Stimulated activated CD8-positive, alpha-beta memory T cell treated with anti-CD3 and anti-CD28 coated beads, Interleukin-15, amount 100 ng/mL, for 24 hours (primary cell): ENCODE measurements at regions not wholly inside any gene's neighbourhood (a gene's known extent, or its start where the extent isn't known, plus 50 kb on each side); places are given as distances from the start of the nearest gene placed in this dataset.

ENCODE experiments used
- DNase-seq: peaks from one replicate; pipeline ENCODE4 v3.0.0-alpha.2; 2020; ENCODE audit warnings: low read depth

- no peak for DNase-seq
Observed at GRCh38 chr17:5694551-5694950, 110.2 kb upstream of the NLRP1 start.

GRCh38 chr17:5695480-5695879, 111.2 kb upstream of the NLRP1 start:
- no peak for DNase-seq

GRCh38 chr17:5698959-5699358, 114.7 kb upstream of the NLRP1 start:
- DNase-seq: no peak

DNA sequence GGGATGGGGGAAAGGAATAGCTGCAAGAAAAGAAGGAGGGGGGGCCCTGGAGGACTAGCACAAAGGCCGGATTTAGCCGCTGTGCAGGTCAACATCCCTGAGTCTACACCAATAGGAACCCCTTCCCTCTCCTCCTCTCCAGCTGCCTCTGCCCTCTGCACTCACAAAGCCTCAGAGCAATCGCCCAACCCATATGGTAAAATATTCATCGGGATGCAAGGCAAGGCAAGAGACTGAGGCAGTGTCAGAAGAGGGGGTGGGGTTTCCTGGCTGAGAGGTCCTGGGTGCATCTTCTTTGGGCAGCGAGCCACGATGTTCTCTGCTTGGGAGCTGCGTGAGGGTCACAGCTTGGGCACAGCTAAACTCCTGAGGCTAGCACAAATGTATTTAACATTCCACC, 115.5 kb upstream of the NLRP1 start:
- DNase-seq: no peak

GRCh38 chr17:5700745-5701144, 116.4 kb upstream of the NLRP1 start:
- no peak for DNase-seq

- no peak for DNase-seq
Observed at GRCh38 chr17:5701381-5701780, 117.1 kb upstream of the NLRP1 start.

GRCh38 chr17:5702951-5703510, 118.7 kb upstream of the NLRP1 start:
- DNase-seq: no peak

GRCh38 chr17:5703736-5704135, 119.4 kb upstream of the NLRP1 start:
- no peak for DNase-seq

DNA sequence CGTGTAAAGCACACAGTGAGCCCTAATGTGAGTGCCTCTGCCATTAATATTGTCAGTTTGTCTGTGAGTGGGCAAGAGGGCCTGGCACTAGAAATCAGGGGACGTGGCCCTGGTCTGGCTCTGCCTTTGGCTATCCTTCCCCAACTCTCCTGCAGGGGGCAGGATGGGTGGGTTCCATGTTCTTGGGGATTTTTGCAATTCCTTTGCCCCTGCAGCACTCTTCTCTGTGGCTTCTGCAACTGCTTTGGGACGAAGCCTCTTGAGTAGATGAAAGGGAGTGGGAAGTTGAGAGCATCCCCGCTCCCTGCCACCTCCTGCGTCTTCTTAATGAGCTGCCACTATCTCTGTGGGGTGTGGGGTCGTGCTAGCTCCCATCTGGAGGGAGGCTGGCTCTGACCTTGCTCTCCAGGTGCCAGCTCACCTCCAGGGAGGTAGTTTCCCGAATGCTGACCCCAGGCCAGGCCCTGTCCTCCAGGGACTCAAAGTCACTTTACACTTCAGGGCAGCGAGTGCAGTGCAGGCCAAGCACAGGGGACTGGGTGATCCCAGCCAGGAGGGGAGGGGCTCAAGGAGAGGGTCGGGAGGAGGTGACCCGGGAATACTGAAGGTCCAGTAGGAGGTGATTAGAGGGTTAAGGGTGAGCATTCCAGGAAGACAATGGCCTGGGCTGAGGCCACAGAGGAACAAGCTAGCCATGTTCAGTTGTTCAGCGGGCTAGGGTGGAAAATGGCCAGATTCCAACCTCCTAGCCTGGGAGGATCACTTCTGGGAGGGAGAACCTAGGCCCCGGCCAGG, 121.0 kb upstream of the NLRP1 start:
- no peak for DNase-seq

DNA sequence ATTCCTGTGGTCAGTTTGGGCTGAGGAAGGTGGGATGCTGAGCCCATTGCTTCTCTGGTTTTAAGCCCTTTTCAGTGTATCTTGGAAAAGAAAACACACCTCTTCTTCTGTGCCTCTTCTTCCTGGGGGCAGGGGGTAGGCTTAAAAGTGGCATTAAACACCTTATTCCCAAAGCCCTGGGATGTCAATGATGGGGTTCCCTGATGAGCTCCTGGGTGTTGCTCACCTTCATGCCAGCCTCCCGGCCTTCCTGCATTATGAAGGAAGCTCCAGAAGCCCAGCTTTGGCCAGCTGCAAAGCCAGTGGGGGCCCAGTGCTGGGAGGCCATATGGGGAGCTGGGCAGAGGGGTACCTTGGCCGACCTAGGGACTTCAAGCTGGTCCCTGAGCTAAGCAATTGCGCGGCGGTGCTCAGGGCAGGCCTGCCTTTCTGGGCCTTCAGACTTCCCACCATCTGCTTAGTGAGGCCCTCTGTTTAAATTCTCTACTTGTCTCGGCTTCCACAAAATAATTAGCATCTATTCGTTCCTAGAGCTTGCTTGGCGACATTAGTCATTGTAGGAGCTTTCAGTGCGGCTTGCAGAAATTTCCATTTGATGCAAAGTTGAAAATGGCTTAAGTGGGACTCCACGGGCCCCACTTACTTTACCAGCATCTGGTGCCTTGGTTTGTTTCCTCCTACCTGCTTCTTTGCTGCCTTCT, 121.7 kb upstream of the NLRP1 start:
- no peak for DNase-seq

DNA sequence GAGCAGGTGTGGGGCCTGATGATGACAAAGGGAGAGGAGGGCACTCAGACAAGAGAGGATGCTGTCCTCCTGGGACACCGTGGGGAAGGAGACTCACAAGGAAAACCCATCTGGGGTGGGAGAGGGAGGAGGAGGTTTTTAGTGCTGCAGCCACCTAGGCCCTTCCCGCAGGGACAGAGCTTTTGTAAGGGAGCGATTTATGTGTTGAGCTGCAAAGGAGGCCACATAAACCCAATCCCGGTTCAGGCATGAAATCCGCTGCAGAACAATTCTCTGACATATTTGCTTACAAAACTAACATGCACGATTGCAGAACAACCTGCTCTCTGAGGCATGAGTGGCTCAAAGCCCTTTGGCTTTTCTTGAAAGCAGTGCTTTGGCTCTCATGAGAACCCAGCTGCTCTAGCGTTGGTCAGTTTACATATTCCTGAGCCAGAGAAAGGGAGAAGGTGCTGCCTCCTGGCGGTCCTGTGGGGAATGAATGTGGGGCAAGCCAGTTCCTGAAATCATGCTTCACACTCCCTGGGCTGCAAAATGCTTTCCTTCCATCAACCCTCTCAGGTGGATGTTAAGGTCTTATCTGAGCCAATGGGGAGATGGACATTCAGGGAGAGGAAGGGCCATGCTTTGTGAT, 122.4 kb upstream of the NLRP1 start:
- peak; percentile 29 for DNase-seq

DNA sequence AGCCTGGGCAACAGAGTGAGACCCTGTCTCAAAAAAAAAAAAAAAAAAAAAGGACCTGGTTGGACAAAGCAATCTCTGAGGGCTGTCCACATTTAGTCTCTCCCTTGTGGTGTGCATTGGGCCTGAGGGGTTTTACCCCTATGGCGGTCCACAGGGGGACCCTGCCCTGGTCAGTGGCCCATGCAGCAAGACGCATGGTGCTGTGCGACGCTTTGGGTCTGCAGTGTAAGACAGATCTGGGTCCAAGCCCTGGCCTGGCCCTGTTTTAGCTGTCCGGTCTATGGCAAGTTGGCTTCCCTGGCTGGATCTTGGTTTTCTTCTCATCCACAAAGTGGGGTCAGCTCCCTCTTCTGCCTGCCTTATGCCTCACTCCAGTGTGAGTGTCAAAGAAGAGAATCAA, 123.2 kb upstream of the NLRP1 start:
- no peak for DNase-seq

GRCh38 chr17:5708344-5708743, 124.0 kb upstream of the NLRP1 start:
- DNase-seq: no peak

GRCh38 chr17:5711344-5711743, 127.0 kb upstream of the NLRP1 start:
- DNase-seq: no peak

DNA sequence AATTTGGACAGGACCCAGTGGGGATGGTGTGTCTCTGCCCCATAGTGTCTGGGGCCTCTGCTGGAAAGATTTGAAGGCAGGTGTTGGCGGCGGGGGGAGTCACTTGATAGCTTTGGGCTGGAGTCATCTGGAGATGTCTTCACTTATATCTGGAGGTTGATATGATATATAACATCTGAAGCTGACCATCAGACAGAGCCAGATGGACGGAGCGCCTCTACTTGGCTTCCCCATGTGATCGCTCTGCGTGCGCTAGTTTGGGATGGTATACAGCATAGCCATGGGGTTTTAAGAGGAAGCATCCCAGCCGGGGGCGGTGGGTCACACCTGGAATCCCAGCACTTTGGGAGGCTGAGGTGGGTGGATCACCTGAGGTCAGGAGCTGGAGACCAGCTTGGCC, 130.7 kb upstream of the NLRP1 start:
- no peak for DNase-seq

GRCh38 chr17:5715478-5715877, 131.2 kb upstream of the NLRP1 start:
- DNase-seq: no peak

- DNase-seq: no peak
Observed at GRCh38 chr17:5718726-5719125, 134.4 kb upstream of the NLRP1 start.

DNA sequence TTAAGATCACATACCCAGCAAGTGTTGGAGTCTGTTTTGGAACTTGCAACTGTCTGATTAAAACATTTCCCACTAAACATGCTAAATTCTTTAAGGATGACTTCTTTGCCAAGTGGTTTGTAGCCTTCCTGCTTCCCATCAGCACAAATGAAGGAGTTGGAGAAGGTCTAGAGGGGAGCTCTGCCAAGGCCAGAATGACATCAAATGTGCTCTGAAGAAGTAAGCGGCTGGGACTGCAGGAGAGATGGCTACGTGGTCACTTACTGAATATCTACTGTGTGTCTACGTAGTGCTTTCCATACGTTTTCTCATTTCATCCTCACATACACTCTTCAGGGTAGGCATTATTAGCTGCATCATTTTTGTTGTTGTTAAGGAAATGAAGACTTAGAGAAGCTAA, 135.7 kb upstream of the NLRP1 start:
- no peak for DNase-seq

DNA sequence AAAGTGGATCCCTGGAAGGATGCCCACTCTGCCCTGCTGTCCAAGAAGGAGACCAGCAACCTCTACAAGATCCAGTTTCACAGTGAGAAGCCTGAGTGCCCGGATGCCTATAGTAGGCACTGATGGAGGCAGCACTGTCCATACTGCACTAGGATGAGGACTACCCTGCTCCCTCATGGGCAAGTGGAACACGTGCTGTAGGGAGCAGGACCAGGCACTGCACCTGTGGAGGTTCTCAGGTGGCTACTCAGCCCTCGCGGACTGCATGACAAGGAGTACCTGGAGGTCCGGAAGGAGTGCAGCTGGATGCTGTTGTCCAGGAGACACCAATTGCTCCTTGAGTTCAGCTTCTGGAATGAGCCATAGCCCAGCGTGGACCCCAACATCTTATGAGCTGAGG, 146.1 kb upstream of the NLRP1 start:
- DNase-seq: no peak

GRCh38 chr17:5740937-5741336, 156.6 kb upstream of the NLRP1 start:
- DNase-seq: no peak

GRCh38 chr17:5741810-5742209, 157.5 kb upstream of the NLRP1 start:
- DNase-seq: no peak

GRCh38 chr17:5745111-5745813, 161.0 kb upstream of the NLRP1 start:
- no peak for DNase-seq
